ENCODE measurements at regions not wholly inside any gene's neighbourhood (a gene's known extent, or its start where the extent isn't known, plus 50 kb on each side); places are given as distances from the start of the nearest gene placed in this dataset.

GRCh38 chr4:10889819-10890218 lies 205.3 kb upstream of the CLNK start:
- H3K27ac ChIP-seq (ENCODE audit: insufficient read depth, low read length), result no peak overlapping the region
- no peak for DNase-seq
- TF ChIP-seq USF2 (IDR thresholded peaks at IDR 0.05; ENCODE audit: low read depth, low read length), result no peak
- TF ChIP-seq RAD21 (IDR thresholded peaks at IDR 0.05; ENCODE audit: low read length), result no peak
- no peak for TF ChIP-seq MXI1 (IDR thresholded peaks at IDR 0.05; ENCODE audit: borderline replicate concordance, low read depth, low read length)
- TF ChIP-seq CTCF (conservative IDR thresholded peaks at IDR 0.05; ENCODE audit: low read depth, low read length), result no peak
- no peak for TF ChIP-seq CEBPB (IDR thresholded peaks at IDR 0.05; ENCODE audit: low read depth, low read length)
- no peak for TF ChIP-seq POLR2A (IDR thresholded peaks at IDR 0.05; ENCODE audit: low read depth, low read length)
- no peak for TF ChIP-seq MAFK (IDR thresholded peaks at IDR 0.05; ENCODE audit: low read depth, low read length)
- no peak for TF ChIP-seq BHLHE40 (IDR thresholded peaks at IDR 0.05; ENCODE audit: low read depth, low read length)
- TF ChIP-seq FOS (IDR thresholded peaks at IDR 0.05; ENCODE audit: low read depth, low read length), result no peak
- no peak for TF ChIP-seq SMC3 (IDR thresholded peaks at IDR 0.05; ENCODE audit: low read depth, low read length)
- no peak for TF ChIP-seq RCOR1 (IDR thresholded peaks at IDR 0.05; ENCODE audit: insufficient replicate concordance, low read length)
- TF ChIP-seq CHD1 (IDR thresholded peaks at IDR 0.05; ENCODE audit: low read depth, low read length), result no peak
- TF ChIP-seq RFX5 (IDR thresholded peaks at IDR 0.05; ENCODE audit: low read depth, low read length), result no peak
- TF ChIP-seq ELK1 (IDR thresholded peaks at IDR 0.05; ENCODE audit: borderline replicate concordance, low read depth, low read length), result no peak
- no peak overlapping the region for H2BK20ac ChIP-seq (ENCODE audit: low read depth, low read length)
- H3K18ac ChIP-seq (ENCODE audit: low read depth, low read length), result no peak overlapping the region
- dilution Hi-C loops (cut with HindIII; ENCODE audit: low sequenced_read_pairs, unreplicated experiment) (no loop called here), in situ Hi-C loops (cut with MboI; ENCODE audit: low sequenced_read_pairs) (no loop called here), intact Hi-C loops (cut with micrococcal nuclease) (no loop called here)
- ATAC-seq (ENCODE audit: low read depth), result no peak
- no peak overlapping the region for H2BK120ac ChIP-seq (ENCODE audit: low read depth, low read length)
- H2BK5ac ChIP-seq (ENCODE audit: low read depth, low read length, poor library complexity, severe bottlenecking), result no peak overlapping the region
- H2AK5ac ChIP-seq (ENCODE audit: low read depth, low read length), result no peak overlapping the region
- H2AK9ac ChIP-seq (replicated peaks; ENCODE audit: low read depth, low read length, poor library complexity), result no peak overlapping the region
- no peak overlapping the region for H2BK15ac ChIP-seq (ENCODE audit: low read depth, low read length)
- H4K91ac ChIP-seq (ENCODE audit: insufficient read depth, low read depth, low read length), result no peak overlapping the region
- H3K4me3 ChIP-seq (ENCODE audit: insufficient read depth, low read depth, low read length), result no peak overlapping the region
- no peak overlapping the region for H3K4me2 ChIP-seq (ENCODE audit: low read depth, low read length)
- no peaks in the 10 kb centered on the region for H3K4me1 ChIP-seq (ENCODE audit: control insufficient read depth, insufficient read depth, low read length)
- no peak overlapping the region for H2AFZ ChIP-seq (replicated peaks; ENCODE audit: low read length, poor library complexity)
- no peak overlapping the region for H3K23ac ChIP-seq (ENCODE audit: low read depth, low read length)
- H3K9me1 ChIP-seq (ENCODE audit: insufficient read depth, low read length), result no peaks in the 10 kb centered on the region
- no peaks in the 10 kb centered on the region for H3K9me3 ChIP-seq (ENCODE audit: control insufficient read depth, insufficient read depth, low read length)
- no peak overlapping the region for H4K5ac ChIP-seq (ENCODE audit: low read depth, low read length)
- H4K8ac ChIP-seq (ENCODE audit: low read depth in 2 of 2, low read length in 2 of 2), result no peak overlapping the region
- H3K4ac ChIP-seq (ENCODE audit: low read depth, low read length), result no peak overlapping the region
- no CpG with 5 or more reads among the region's 4 CpGs for WGBS, 2 experiments (ENCODE audit: extremely low coverage in 2 of 2, insufficient read length in 1 of 2)
- POLR2A ChIA-PET (ENCODE audit: unreplicated experiment), result no interaction called here
- CTCF ChIA-PET, result no interaction called here
- no peak overlapping the region for H3K56ac ChIP-seq (ENCODE audit: extremely low read depth, insufficient read depth, low read length)
- H3K27me3 ChIP-seq (ENCODE audit: control insufficient read depth, insufficient read depth, low read length), result no peaks in the 10 kb centered on the region
- no peaks in the 10 kb centered on the region for H3K36me3 ChIP-seq (ENCODE audit: control insufficient read depth, insufficient read depth, low read length)
- H4K20me1 ChIP-seq (ENCODE audit: insufficient read depth, low read length), result no peaks in the 10 kb centered on the region
- no peak overlapping the region for H3K9ac ChIP-seq (ENCODE audit: low read depth, low read length)
- H3K79me1 ChIP-seq (ENCODE audit: low read depth in 1 of 2, low read length in 2 of 2), result no peaks in the 10 kb centered on the region
- no peak overlapping the region for H3K14ac ChIP-seq (replicated peaks; ENCODE audit: low read depth, low read length)
- BruUV-seq (replicated peaks), result no TSS peak

Data from IMR-90 (cell line).